ENCODE measurements at regions not wholly inside any gene's neighbourhood (a gene's known extent, or its start where the extent isn't known, plus 50 kb on each side); places are given as distances from the start of the nearest gene placed in this dataset.

DNA sequence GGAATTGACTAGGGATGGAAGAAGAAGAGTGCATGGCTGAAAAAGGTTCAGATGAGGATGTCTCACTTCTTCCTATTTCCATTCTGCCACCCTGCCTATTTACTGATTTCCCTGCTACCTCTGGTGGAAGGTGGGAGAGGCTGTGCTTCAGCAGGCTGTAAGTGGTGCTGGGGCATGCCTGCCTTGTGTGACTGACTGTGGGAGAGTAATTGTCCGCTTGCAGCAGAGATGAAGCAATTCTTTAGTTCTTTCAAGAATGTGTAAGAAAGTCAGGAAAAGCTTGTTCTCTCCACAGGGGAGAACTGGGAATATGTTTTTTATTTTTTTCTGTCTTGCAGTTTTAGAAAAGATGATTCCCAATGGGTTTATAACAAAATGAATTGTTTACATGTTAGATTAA lies 72.5 kb upstream of the NYAP2 start:
- TF ChIP-seq ZNF274 (IDR thresholded peaks at IDR 0.05; ENCODE audit: low read depth, low read length) = no peak
- TF ChIP-seq YY1 (IDR thresholded peaks at IDR 0.05; ENCODE audit: insufficient read depth, insufficient read length) = no peak
